ENCODE measurements at regions not wholly inside any gene's neighbourhood (a gene's known extent, or its start where the extent isn't known, plus 50 kb on each side); places are given as distances from the start of the nearest gene placed in this dataset.

DNA sequence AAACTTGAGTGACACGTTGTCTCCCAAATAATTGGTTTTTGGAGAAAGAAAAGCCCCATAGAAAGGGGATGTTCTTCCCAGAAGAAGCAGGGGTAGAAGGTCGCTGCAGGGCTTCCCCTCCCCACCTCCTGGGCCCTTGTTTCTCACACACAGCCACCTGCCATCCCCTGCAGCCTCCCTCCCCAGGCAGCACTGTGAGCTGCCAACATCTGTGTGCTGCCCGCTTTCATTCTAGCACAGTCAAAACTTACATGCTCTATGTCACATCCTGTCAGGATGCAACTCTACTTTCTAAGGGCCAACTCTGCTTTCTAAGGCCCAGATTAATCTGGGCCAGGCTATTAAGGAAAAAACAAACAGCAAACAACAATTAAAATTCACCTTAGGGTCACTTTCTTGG, 309.4 kb upstream of the ZC3H12C start:
- TF ChIP-seq POLR2AphosphoS5 (IDR thresholded peaks at IDR 0.05) (no peak), POLR2A (IDR thresholded peaks at IDR 0.05) (no peak), EP300 (IDR thresholded peaks at IDR 0.05) (no peak)
- TF ChIP-seq, protein P1, sequence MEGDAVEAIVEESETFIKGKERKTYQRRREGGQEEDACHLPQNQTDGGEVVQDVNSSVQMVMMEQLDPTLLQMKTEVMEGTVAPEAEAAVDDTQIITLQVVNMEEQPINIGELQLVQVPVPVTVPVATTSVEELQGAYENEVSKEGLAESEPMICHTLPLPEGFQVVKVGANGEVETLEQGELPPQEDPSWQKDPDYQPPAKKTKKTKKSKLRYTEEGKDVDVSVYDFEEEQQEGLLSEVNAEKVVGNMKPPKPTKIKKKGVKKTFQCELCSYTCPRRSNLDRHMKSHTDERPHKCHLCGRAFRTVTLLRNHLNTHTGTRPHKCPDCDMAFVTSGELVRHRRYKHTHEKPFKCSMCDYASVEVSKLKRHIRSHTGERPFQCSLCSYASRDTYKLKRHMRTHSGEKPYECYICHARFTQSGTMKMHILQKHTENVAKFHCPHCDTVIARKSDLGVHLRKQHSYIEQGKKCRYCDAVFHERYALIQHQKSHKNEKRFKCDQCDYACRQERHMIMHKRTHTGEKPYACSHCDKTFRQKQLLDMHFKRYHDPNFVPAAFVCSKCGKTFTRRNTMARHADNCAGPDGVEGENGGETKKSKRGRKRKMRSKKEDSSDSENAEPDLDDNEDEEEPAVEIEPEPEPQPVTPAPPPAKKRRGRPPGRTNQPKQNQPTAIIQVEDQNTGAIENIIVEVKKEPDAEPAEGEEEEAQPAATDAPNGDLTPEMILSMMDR (IDR thresholded peaks at IDR 0.05): no peak
